ENCODE measurements at regions not wholly inside any gene's neighbourhood (a gene's known extent, or its start where the extent isn't known, plus 50 kb on each side); places are given as distances from the start of the nearest gene placed in this dataset.

GRCh38 chr11:17153757-17154156 is 54.0 kb downstream of the PIK3C2A start:
- no peaks in the 10 kb centered on the region for H3K9me3 ChIP-seq (ENCODE audit: control insufficient read depth, insufficient read depth, low read depth, low read length)
- DNase-seq (ENCODE audit: low read depth in 2 of 2): no peak
- peaks cover 1% of the 10 kb centered on the region for H4K20me1 ChIP-seq (ENCODE audit: control insufficient read depth, extremely low read depth, insufficient read depth, low read length)
- H3K4me3 ChIP-seq (replicated peaks in 1 of 4; ENCODE audit: control extremely low read depth in 1 of 4, insufficient read depth in 1 of 4, low read depth in 3 of 4, low read length in 4 of 4): no peak overlapping the region
- no peaks in the 10 kb centered on the region for H3K79me2 ChIP-seq (ENCODE audit: control insufficient read depth, insufficient read depth, low read length)
- no peaks in the 10 kb centered on the region for H3K27me3 ChIP-seq (ENCODE audit: control insufficient read depth, insufficient read depth, low read length)
- H3K4me1 ChIP-seq (ENCODE audit: control insufficient read depth, extremely low read depth, insufficient read depth, low read length): no peaks in the 10 kb centered on the region
- no peaks in the 10 kb centered on the region for H3K36me3 ChIP-seq (ENCODE audit: control insufficient read depth, insufficient read depth, low read length)
- H3K4me2 ChIP-seq (ENCODE audit: extremely low read depth, insufficient read depth, low read length): no peak overlapping the region
- H3K9ac ChIP-seq (ENCODE audit: insufficient read depth, low read length): no peak overlapping the region
- H2AFZ ChIP-seq (ENCODE audit: low read length): no peak overlapping the region
- TF ChIP-seq EZH2 (IDR thresholded peaks at IDR 0.05; ENCODE audit: low read length, missing control alignments): no peak
- no peak for TF ChIP-seq CTCF (conservative IDR thresholded peaks at IDR 0.05 in 1 of 2, IDR thresholded peaks at IDR 0.05 in 1 of 2; ENCODE audit: low read depth in 1 of 2, low read length in 2 of 2)
- H3K27ac ChIP-seq (ENCODE audit: insufficient read depth, low read length): no peak overlapping the region

- no peaks in the 10 kb centered on the region for H3K79me2 ChIP-seq (ENCODE audit: control insufficient read depth, insufficient read depth, low read length)
- H3K27ac ChIP-seq (ENCODE audit: insufficient read depth, low read length): no peak overlapping the region
- H3K4me1 ChIP-seq (ENCODE audit: control insufficient read depth, extremely low read depth, insufficient read depth, low read length): no peaks in the 10 kb centered on the region
- H4K20me1 ChIP-seq (ENCODE audit: control insufficient read depth, extremely low read depth, insufficient read depth, low read length): peaks cover 2% of the 10 kb centered on the region
- no peak overlapping the region for H3K9ac ChIP-seq (ENCODE audit: insufficient read depth, low read length)
- no peaks in the 10 kb centered on the region for H3K36me3 ChIP-seq (ENCODE audit: control insufficient read depth, insufficient read depth, low read length)
- no peak for DNase-seq (ENCODE audit: low read depth in 2 of 2)
- no peak overlapping the region for H3K4me2 ChIP-seq (ENCODE audit: extremely low read depth, insufficient read depth, low read length)
- H3K4me3 ChIP-seq (replicated peaks in 1 of 4; ENCODE audit: control extremely low read depth in 1 of 4, insufficient read depth in 1 of 4, low read depth in 3 of 4, low read length in 4 of 4): no peak overlapping the region
- H3K27me3 ChIP-seq (ENCODE audit: control insufficient read depth, insufficient read depth, low read length): no peaks in the 10 kb centered on the region
- H2AFZ ChIP-seq (ENCODE audit: low read length): no peak overlapping the region
- TF ChIP-seq CTCF (conservative IDR thresholded peaks at IDR 0.05 in 1 of 2, IDR thresholded peaks at IDR 0.05 in 1 of 2; ENCODE audit: low read depth in 1 of 2, low read length in 2 of 2) (no peak), EZH2 (IDR thresholded peaks at IDR 0.05; ENCODE audit: low read length, missing control alignments) (no peak)
- H3K9me3 ChIP-seq (ENCODE audit: control insufficient read depth, insufficient read depth, low read depth, low read length): no peaks in the 10 kb centered on the region
These were observed 55.5 kb downstream of the PIK3C2A start for GRCh38 chr11:17152306-17152705.

- no peak overlapping the region for H3K4me3 ChIP-seq (replicated peaks in 1 of 4; ENCODE audit: control extremely low read depth in 1 of 4, insufficient read depth in 1 of 4, low read depth in 3 of 4, low read length in 4 of 4)
- no peak overlapping the region for H3K27ac ChIP-seq (ENCODE audit: insufficient read depth, low read length)
- no peak overlapping the region for H3K9ac ChIP-seq (ENCODE audit: insufficient read depth, low read length)
- TF ChIP-seq CTCF (conservative IDR thresholded peaks at IDR 0.05 in 1 of 2, IDR thresholded peaks at IDR 0.05 in 1 of 2; ENCODE audit: low read depth in 1 of 2, low read length in 2 of 2) (no peak), EZH2 (IDR thresholded peaks at IDR 0.05; ENCODE audit: low read length, missing control alignments) (no peak)
- DNase-seq (ENCODE audit: low read depth in 2 of 2): no peak
- no peaks in the 10 kb centered on the region for H3K79me2 ChIP-seq (ENCODE audit: control insufficient read depth, insufficient read depth, low read length)
- H3K4me2 ChIP-seq (ENCODE audit: extremely low read depth, insufficient read depth, low read length): no peak overlapping the region
- no peak overlapping the region for H2AFZ ChIP-seq (ENCODE audit: low read length)
- peaks cover 2% of the 10 kb centered on the region for H4K20me1 ChIP-seq (ENCODE audit: control insufficient read depth, extremely low read depth, insufficient read depth, low read length)
- H3K27me3 ChIP-seq (ENCODE audit: control insufficient read depth, insufficient read depth, low read length): no peaks in the 10 kb centered on the region
- H3K9me3 ChIP-seq (ENCODE audit: control insufficient read depth, insufficient read depth, low read depth, low read length): no peaks in the 10 kb centered on the region
- no peaks in the 10 kb centered on the region for H3K36me3 ChIP-seq (ENCODE audit: control insufficient read depth, insufficient read depth, low read length)
- no peaks in the 10 kb centered on the region for H3K4me1 ChIP-seq (ENCODE audit: control insufficient read depth, extremely low read depth, insufficient read depth, low read length)
These were observed 57.3 kb downstream of the PIK3C2A start for GRCh38 chr11:17150521-17150920.

Measured in fibroblast of lung (primary cell).